Tibial nerve (tissue), 4 donors: ENCODE measurements at regions not wholly inside any gene's neighbourhood (a gene's known extent, or its start where the extent isn't known, plus 50 kb on each side); places are given as distances from the start of the nearest gene placed in this dataset.

Source experiments
- DNase-seq, 2 donors: peaks; one replicate each; pipeline ENCODE4 v3.0.0-alpha.2; 2019; ENCODE audit warnings: low spot score in 2 of 2
- H3K27ac ChIP-seq, 4 donors: fragments of 200-600 bp; sonication (generic) in 3 of 4; one replicate each; pipeline ENCODE4 v1.5.1; 2017 to 2019; ENCODE audit warnings: mild to moderate bottlenecking in 1 of 4
- H3K27me3 ChIP-seq, 2 donors: fragments of 200-600 bp; sonication (generic) in 1 of 2; one replicate each; pipeline versions ENCODE4 v1.5.1 to v1.6.0; 2017 to 2019
- H3K36me3 ChIP-seq, 3 donors: fragments of 200-600 bp; sonication (generic); one replicate each; pipeline ENCODE4 v1.5.1; 2018 to 2019
- H3K4me1 ChIP-seq, 4 donors: fragments of 200-600 bp; sonication (generic) in 3 of 4; one replicate each; pipeline ENCODE4 v1.5.1; 2017 to 2019
- H3K4me3 ChIP-seq, 4 donors: fragments of 200-600 bp; sonication (generic) in 3 of 4; one replicate each; pipeline ENCODE4 v1.5.1; 2017 to 2019; ENCODE audit warnings: mild to moderate bottlenecking in 1 of 4, moderate library complexity in 1 of 4
- H3K9me3 ChIP-seq, 4 donors: fragments of 200-600 bp; sonication (generic) in 3 of 4; one replicate each; pipeline ENCODE4 v1.5.1; 2017 to 2019
- CTCF ChIP-seq, 5 experiments: fragments of 200-600 bp in 3 of 5; fragments of 450-650 bp in 2 of 5; sonication (generic) in 3 of 5; IDR thresholded peaks; one replicate each; pipeline ENCODE4 v1.5.1; 2016 to 2019; ENCODE audit warnings: antibody characterized with exemption in 5 of 5, mild to moderate bottlenecking in 3 of 5, moderate library complexity in 2 of 5
- EP300 ChIP-seq, 2 donors: sonication (generic); formaldehyde crosslinking; IDR thresholded peaks; one replicate each; pipeline ENCODE4 v1.6.1; 2017; ENCODE audit warnings: antibody characterized with exemption in 2 of 2, mild to moderate bottlenecking in 1 of 2
- POLR2A ChIP-seq, 2 donors: fragments of 450-650 bp; IDR thresholded peaks; one replicate each; pipeline ENCODE4 v1.6.1; 2017; ENCODE audit warnings: antibody characterized with exemption in 2 of 2, mild to moderate bottlenecking in 2 of 2, moderate library complexity in 2 of 2
- WGBS, 2 donors: methylation state at CpG; one replicate each; pipeline ENCODE4 v1.1.5; 2018; 5-methylcytosine and 5-hydroxymethylcytosine counted together

GRCh38 chr4:90028460-90028859, 98.7 kb upstream of the CCSER1 start:
- DNase-seq, result no peak
- Histone ChIP-seq H3K4me1 (no peaks in the 10 kb centered on the region), H3K27ac (no peak overlapping the region), H3K27me3 (no peaks in the 10 kb centered on the region), H3K36me3 (no peaks in the 10 kb centered on the region), H3K4me3 (no peak overlapping the region), H3K9me3 (no peaks in the 10 kb centered on the region)
- TF ChIP-seq POLR2A (IDR thresholded peaks at IDR 0.05), result no peak
- no peak for TF ChIP-seq EP300 (IDR thresholded peaks at IDR 0.05)
- TF ChIP-seq CTCF (IDR thresholded peaks at IDR 0.05), result no peak
- 94 to 98% methylated on average over 2 of the region's 2 CpGs for WGBS, 2 donors

GRCh38 chr4:90030202-90030601, 97.0 kb upstream of the CCSER1 start:
- WGBS, 2 donors, result 61 to 73% methylated on average over 3 of the region's 3 CpGs
- Histone ChIP-seq H3K4me3 (no peak overlapping the region), H3K4me1 (no peaks in the 10 kb centered on the region), H3K36me3 (no peaks in the 10 kb centered on the region), H3K9me3 (no peaks in the 10 kb centered on the region), H3K27ac (no peak overlapping the region), H3K27me3 (no peaks in the 10 kb centered on the region)
- TF ChIP-seq EP300 (IDR thresholded peaks at IDR 0.05) (no peak), POLR2A (IDR thresholded peaks at IDR 0.05) (no peak), CTCF (IDR thresholded peaks at IDR 0.05) (no peak)
- DNase-seq, result no peak

DNA sequence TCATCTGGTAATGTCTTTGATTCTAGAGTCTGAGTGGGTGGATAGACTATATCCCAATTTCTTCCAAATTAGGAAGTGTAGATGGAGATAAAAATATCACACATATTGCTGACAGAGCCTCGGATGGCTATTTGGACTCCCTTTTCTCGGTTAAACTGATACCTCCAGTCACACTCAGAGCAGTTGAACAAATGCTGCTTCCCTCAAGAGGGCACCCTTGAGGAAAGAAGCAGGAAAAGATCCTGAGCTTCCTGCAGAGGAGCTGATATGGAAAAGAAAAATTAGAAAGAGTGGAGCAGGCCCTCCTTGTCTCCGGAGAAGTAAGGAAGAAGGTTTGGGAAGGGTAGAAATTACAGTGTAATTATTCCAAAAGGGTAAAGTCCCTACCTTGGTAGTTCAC, 96.2 kb upstream of the CCSER1 start:
- no peak overlapping the region for H3K27ac ChIP-seq
- WGBS, 2 donors, result 35 to 44% methylated on average over 3 of the region's 3 CpGs
- DNase-seq, result no peak

DNA sequence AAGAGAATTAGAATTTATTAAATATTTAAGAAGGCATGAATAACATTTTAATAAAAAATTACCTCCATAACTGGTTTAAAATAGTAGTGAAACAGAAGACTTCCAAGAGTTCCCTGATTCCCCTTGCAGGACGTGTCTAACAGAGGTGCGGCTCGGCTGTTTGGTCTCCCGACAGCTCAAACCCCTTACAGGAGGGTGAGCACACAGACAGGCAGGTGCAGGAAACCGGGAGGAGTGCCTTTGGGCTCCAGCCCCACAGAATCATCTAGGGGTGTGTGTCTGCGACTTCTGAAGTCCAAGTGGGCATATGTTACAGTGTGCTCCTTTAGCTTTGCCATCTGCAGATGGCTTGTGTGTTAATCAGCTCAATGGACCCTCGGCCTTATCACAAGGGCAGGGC, 88.1 kb upstream of the CCSER1 start:
- Histone ChIP-seq H3K9me3 (no peaks in the 10 kb centered on the region), H3K27me3 (no peaks in the 10 kb centered on the region), H3K4me3 (no peak overlapping the region), H3K4me1 (no peaks in the 10 kb centered on the region), H3K36me3 (no peaks in the 10 kb centered on the region), H3K27ac (no peak overlapping the region)
- 87 to 93% methylated on average over 7 of the region's 7 CpGs for WGBS, 2 donors
- no peak for DNase-seq
- TF ChIP-seq POLR2A (IDR thresholded peaks at IDR 0.05), result no peak
- TF ChIP-seq CTCF (IDR thresholded peaks at IDR 0.05), result no peak
- no peak for TF ChIP-seq EP300 (IDR thresholded peaks at IDR 0.05)

More for the DNA sequence above, 96.2 kb upstream of the CCSER1 start:
- Histone ChIP-seq H3K4me3 (no peak overlapping the region), H3K27me3 (no peaks in the 10 kb centered on the region), H3K4me1 (no peaks in the 10 kb centered on the region), H3K9me3 (no peaks in the 10 kb centered on the region), H3K36me3 (no peaks in the 10 kb centered on the region)
- TF ChIP-seq POLR2A (IDR thresholded peaks at IDR 0.05) (no peak), EP300 (IDR thresholded peaks at IDR 0.05) (no peak), CTCF (IDR thresholded peaks at IDR 0.05) (no peak)

DNA sequence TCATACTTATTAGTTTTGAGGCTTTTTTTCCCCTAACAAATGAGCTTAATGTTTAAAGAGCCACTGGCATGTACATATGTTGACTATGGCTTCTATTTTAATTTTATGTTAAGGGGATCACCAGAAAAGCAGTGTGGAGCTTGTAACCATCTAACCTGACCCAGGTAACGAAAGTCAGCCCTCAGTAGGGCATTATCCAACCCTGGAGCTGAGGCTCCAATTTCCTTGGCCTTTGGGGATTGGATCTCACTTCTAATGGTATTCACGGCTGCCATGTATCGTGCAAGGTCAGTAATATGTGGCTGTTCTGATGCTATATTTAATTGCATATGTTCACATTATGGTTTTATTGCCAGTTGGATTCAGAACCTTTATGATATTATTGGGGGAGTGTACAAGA, 75.2 kb upstream of the CCSER1 start:
- TF ChIP-seq CTCF (IDR thresholded peaks at IDR 0.05) (no peak), POLR2A (IDR thresholded peaks at IDR 0.05) (no peak), EP300 (IDR thresholded peaks at IDR 0.05) (no peak)
- Histone ChIP-seq H3K36me3 (no peaks in the 10 kb centered on the region), H3K9me3 (no peaks in the 10 kb centered on the region), H3K4me1 (no peaks in the 10 kb centered on the region), H3K27ac (no peak overlapping the region), H3K4me3 (no peak overlapping the region), H3K27me3 (no peaks in the 10 kb centered on the region)
- DNase-seq, result no peak
- 62 to 71% methylated on average over 3 of the region's 3 CpGs for WGBS, 2 donors
